Activated naive CD4-positive, alpha-beta T cell treated with anti-CD3 and anti-CD28 coated beads for 36 hours (primary cell): ENCODE measurements at regions not wholly inside any gene's neighbourhood (a gene's known extent, or its start where the extent isn't known, plus 50 kb on each side); places are given as distances from the start of the nearest gene placed in this dataset.
A peak's percentile ranks its signal among the peaks of the same experiment; 100 is the strongest.
"Not testable (repeated sequence)": the region's sequence is repeated elsewhere in the genome, so short reads cannot be mapped to it uniquely, and the experiment has no call there.

Source experiments
- CTCF ChIA-PET: fragments of 350-600 bp; sonication (Branson Sonifier 250); formaldehyde crosslinking; loops from one replicate; lab custom pipeline; 2021; ENCODE audit warnings: antibody characterized with exemption; lab: Charles Lee
- DNase-seq: peaks from one replicate; pipeline ENCODE4 v3.0.0-alpha.2; 2020
- H3K27ac Mint-ChIP-seq: one replicate; pipeline ENCODE4 v1.8.0; 2021; ENCODE audit warnings: mild to moderate bottlenecking, mixed read lengths
- H3K27me3 Mint-ChIP-seq: one replicate; pipeline ENCODE4 v1.8.0; 2021; ENCODE audit warnings: low read depth, mixed read lengths
- H3K36me3 Mint-ChIP-seq: one replicate; pipeline ENCODE4 v1.8.0; 2021; ENCODE audit warnings: low read depth, mixed read lengths
- H3K4me1 Mint-ChIP-seq: one replicate; pipeline ENCODE4 v1.8.0; 2021; ENCODE audit warnings: low read depth, mixed read lengths
- H3K4me3 Mint-ChIP-seq: one replicate; pipeline ENCODE4 v1.8.0; 2021; ENCODE audit warnings: mild to moderate bottlenecking, moderate library complexity, mixed read lengths
- H3K9me3 Mint-ChIP-seq: one replicate; pipeline ENCODE4 v1.8.0; 2021; ENCODE audit warnings: mixed read lengths
- intact Hi-C: fragments of 100-400 bp; cut with micrococcal nuclease; formaldehyde crosslinking; loops from one replicate; pipeline ENCODE4 v1.15.1; 2023

- Mint-ChIP-seq H3K36me3 (no peaks in the 10 kb centered on the region), H3K4me3 (no peak overlapping the region), H3K27me3 (no peaks in the 10 kb centered on the region), H3K4me1 (no peaks in the 10 kb centered on the region), H3K27ac (no peak overlapping the region), H3K9me3 (no peaks in the 10 kb centered on the region)
- no peak for DNase-seq
- intact Hi-C loops = no loop called here
- CTCF ChIA-PET = no interaction called here
Measured at GRCh38 chr3:109683746-109684145, 346.4 kb upstream of the DPPA4 start.

- no peak for DNase-seq
- Mint-ChIP-seq H3K4me3 (no peak overlapping the region), H3K27ac (no peak overlapping the region), H3K36me3 (no peaks in the 10 kb centered on the region), H3K9me3 (peaks cover 2% of the 10 kb centered on the region), H3K27me3 (no peaks in the 10 kb centered on the region), H3K4me1 (no peaks in the 10 kb centered on the region)
- intact Hi-C loops = no loop called here
- CTCF ChIA-PET = interaction anchor here (0.5 kb wide), 1 partner anchor 77 kb away, joined by 7 read pairs; no protein-coding TSS in a partner anchor
Measured at GRCh38 chr3:109685084-109686079, 348.0 kb upstream of the DPPA4 start.

DNA sequence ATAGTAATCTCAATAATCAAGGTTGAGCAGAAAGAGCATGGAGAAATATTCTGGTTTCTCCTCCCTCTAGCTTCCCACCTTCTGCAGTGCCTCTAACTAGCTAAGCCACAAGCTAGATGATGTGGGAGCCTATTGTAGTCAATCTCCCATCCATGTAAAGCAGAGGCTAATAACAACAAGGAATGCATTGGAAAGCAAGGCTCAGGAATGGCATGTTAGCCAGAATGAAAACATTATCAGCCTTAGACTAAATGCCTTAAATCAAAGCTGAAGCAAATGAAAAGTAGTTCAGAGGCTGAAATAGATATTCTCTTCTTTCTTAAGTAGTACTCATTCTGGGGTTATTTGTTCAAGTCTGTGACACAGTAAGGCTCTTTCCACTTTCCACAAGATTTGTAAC is 350.3 kb upstream of the DPPA4 start:
- Mint-ChIP-seq H3K4me3 (no peak overlapping the region), H3K27me3 (no peaks in the 10 kb centered on the region), H3K9me3 (peaks cover 7% of the 10 kb centered on the region)

DNA sequence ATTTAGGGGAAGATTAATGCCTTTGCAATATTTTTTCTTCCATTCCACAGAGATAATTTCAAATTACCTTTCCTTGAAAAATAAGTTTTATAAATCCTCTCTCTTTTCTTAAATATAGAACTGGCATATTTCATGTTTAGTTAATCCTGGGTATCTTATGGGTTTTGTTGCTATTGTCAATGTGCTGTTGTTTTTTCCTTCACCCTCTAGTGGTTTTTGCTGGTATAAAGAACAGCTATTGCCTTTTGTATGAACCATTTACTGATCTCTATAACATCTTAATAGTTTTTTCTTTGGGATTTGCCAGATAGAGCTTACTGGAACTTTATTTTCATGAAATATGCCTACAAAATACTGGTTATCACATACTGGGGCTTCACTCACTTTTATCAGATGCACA is 359.6 kb upstream of the DPPA4 start:
- CTCF ChIA-PET = no interaction called here
- no peak for DNase-seq
- H3K36me3 Mint-ChIP-seq = peaks cover 1% of the 10 kb centered on the region
- H3K4me3 Mint-ChIP-seq = no peak overlapping the region
- peaks cover 5% of the 10 kb centered on the region for H3K27me3 Mint-ChIP-seq
- peaks cover 13% of the 10 kb centered on the region for H3K9me3 Mint-ChIP-seq
- peaks cover 3% of the 10 kb centered on the region for H3K4me1 Mint-ChIP-seq
- intact Hi-C loops = no loop called here
- H3K27ac Mint-ChIP-seq = no peak overlapping the region

More for the DNA sequence above, 350.3 kb upstream of the DPPA4 start:
- DNase-seq = no peak
- no peak overlapping the region for H3K27ac Mint-ChIP-seq
- intact Hi-C loops = no loop called here
- no peaks in the 10 kb centered on the region for H3K36me3 Mint-ChIP-seq
- H3K4me1 Mint-ChIP-seq = no peaks in the 10 kb centered on the region
- CTCF ChIA-PET = no interaction called here

DNA sequence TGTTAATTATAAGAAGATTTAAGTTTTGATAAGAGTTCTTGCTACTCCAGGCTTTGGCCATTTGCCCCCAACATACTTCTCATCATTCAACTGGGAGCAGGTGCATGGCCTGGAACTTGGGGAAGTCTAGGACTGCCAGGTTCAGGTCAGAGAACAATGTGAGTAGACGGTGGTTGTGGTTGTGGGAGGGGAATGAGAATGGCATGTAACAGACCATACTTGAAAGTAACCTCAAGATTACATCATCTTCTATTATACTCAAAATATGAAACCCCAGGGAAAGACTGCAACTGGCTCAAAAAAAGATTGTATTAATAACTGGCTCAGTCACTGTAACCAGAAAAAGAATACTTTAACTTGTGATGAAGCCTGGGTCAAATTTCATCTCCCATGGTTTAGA is 364.9 kb upstream of the DPPA4 start:
- H3K4me1 Mint-ChIP-seq = peaks cover 13% of the 10 kb centered on the region
- H3K27ac Mint-ChIP-seq = no peak overlapping the region
- DNase-seq = peak; percentile 56
- H3K27me3 Mint-ChIP-seq = peaks cover 3% of the 10 kb centered on the region
- intact Hi-C loops = loop anchor here (1.0 kb wide), 2 partner anchors 105 to 225 kb away; no protein-coding TSS in a partner anchor
- CTCF ChIA-PET = interaction anchor here (0.6 kb wide), 1 partner anchor 1463 kb away, joined by 3 read pairs; no protein-coding TSS in a partner anchor
- no peaks in the 10 kb centered on the region for H3K9me3 Mint-ChIP-seq
- no peak overlapping the region for H3K4me3 Mint-ChIP-seq
- no peaks in the 10 kb centered on the region for H3K36me3 Mint-ChIP-seq

GRCh38 chr3:109702976-109703375 is 365.6 kb upstream of the DPPA4 start:
- Mint-ChIP-seq H3K27me3 (peaks cover 5% of the 10 kb centered on the region), H3K36me3 (no peaks in the 10 kb centered on the region), H3K27ac (no peak overlapping the region), H3K9me3 (no peaks in the 10 kb centered on the region), H3K4me1 (peaks cover 13% of the 10 kb centered on the region), H3K4me3 (no peak overlapping the region)
- no peak for DNase-seq
- CTCF ChIA-PET = no interaction called here
- intact Hi-C loops = loop anchor here (1.0 kb wide), 2 partner anchors 104 to 224 kb away; no protein-coding TSS in a partner anchor

DNA sequence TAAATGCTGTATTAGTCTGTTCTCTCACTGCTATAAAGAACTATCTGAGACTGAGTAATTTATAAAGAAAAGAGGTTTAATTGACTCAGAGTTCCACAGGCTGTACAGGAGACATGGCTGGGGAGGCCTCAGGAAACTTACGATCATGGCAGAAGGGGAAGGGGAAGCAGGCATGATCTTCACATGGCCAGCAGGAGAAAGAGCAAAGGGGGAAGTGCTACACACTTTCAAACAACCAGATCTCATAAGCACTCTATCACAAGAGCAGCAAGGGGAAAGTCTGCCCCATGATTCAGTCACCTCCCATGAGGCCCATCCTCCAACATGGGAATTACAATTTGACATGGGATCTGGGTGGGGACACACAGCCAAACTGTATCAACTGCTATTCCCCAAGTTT is 367.8 kb upstream of the DPPA4 start:
- CTCF ChIA-PET, DNase-seq, H3K27me3 Mint-ChIP-seq, intact Hi-C loops, H3K36me3 Mint-ChIP-seq, H3K9me3 Mint-ChIP-seq, H3K27ac Mint-ChIP-seq, H3K4me3 Mint-ChIP-seq: not testable (repeated sequence)
- H3K4me1 Mint-ChIP-seq = peaks cover 13% of the 10 kb centered on the region

DNA sequence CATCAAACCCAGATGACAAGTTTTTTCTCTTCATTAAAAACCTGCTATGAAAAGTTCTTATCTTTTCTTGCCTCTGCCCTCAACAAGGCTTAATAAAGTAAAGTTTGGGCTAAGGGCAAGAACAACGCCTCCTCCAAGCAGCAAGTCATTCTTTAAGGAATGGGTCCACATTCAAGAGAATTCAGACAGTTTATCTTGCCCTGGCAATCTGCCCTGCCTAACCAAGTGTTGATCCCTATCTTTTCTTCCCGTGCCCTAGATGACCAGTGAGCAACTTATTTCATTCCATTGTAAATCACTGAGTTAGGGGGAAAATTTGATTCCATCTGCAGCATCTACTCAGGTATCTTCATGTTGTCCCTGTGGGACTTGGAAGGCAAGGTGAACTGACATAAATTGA is 370.3 kb upstream of the DPPA4 start:
- CTCF ChIA-PET = no interaction called here
- intact Hi-C loops = no loop called here
- Mint-ChIP-seq H3K27me3 (peaks cover 7% of the 10 kb centered on the region), H3K9me3 (no peaks in the 10 kb centered on the region), H3K4me3 (no peak overlapping the region), H3K36me3 (no peaks in the 10 kb centered on the region), H3K27ac (no peak overlapping the region), H3K4me1 (peaks cover 5% of the 10 kb centered on the region)
- DNase-seq = no peak

- Mint-ChIP-seq H3K27ac (no peak overlapping the region), H3K36me3 (no peaks in the 10 kb centered on the region), H3K4me3 (no peak overlapping the region), H3K4me1 (no peaks in the 10 kb centered on the region), H3K9me3 (no peaks in the 10 kb centered on the region), H3K27me3 (peaks cover 21% of the 10 kb centered on the region)
- intact Hi-C loops = no loop called here
- CTCF ChIA-PET = no interaction called here
- no peak for DNase-seq
Measured at GRCh38 chr3:109713288-109713687, 375.9 kb upstream of the DPPA4 start.

- no peak overlapping the region for H3K4me3 Mint-ChIP-seq
- H3K27me3 Mint-ChIP-seq = peaks cover 16% of the 10 kb centered on the region
- no peak overlapping the region for H3K27ac Mint-ChIP-seq
- no peaks in the 10 kb centered on the region for H3K36me3 Mint-ChIP-seq
- intact Hi-C loops = no loop called here
- no peak for DNase-seq
- CTCF ChIA-PET = no interaction called here
- no peaks in the 10 kb centered on the region for H3K4me1 Mint-ChIP-seq
- no peaks in the 10 kb centered on the region for H3K9me3 Mint-ChIP-seq
Measured at GRCh38 chr3:109715707-109716106, 378.4 kb upstream of the DPPA4 start.

- peaks cover 17% of the 10 kb centered on the region for H3K27me3 Mint-ChIP-seq
- H3K4me1 Mint-ChIP-seq = no peaks in the 10 kb centered on the region
- H3K27ac Mint-ChIP-seq = no peak overlapping the region
- intact Hi-C loops = no loop called here
- H3K4me3 Mint-ChIP-seq = no peak overlapping the region
- H3K9me3 Mint-ChIP-seq = no peaks in the 10 kb centered on the region
- no peaks in the 10 kb centered on the region for H3K36me3 Mint-ChIP-seq
- CTCF ChIA-PET = no interaction called here
- DNase-seq = no peak
Measured at GRCh38 chr3:109718850-109719249, 381.5 kb upstream of the DPPA4 start.

DNA sequence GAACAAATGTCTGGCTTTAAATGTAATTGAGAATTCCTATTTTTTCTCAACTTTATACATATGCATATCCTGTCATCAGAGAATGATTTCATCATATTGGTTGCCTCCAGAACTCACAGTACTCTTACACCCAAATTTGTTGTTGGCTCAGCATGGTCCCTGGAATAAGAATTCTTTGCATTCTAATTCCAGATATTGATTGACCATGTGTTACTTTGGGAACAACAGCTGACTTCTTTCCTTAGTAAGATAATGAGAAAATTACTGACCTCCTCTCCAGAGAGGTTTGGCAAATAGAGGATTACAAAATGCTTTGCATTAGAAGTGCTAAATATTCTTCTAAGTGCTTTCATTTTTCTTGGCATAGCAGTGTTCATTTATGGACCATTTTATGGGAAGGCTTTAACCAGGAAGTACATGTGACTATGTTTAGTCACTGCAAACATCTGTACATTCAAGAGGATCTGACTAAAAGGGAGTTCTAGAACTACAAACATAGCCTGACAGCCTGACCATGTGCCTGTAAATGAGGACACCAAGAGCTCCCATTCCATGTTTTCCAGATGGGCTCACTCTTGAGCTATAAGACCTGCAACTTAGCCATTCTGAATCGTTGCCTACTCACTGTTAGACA is 391.6 kb upstream of the DPPA4 start:
- DNase-seq = no peak
- intact Hi-C loops = no loop called here
- CTCF ChIA-PET = interaction anchor here (0.6 to 1.2 kb wide), 3 partner anchors 141 to 846 kb away, joined by 3 read pairs; no protein-coding TSS in a partner anchor
- Mint-ChIP-seq H3K36me3 (no peaks in the 10 kb centered on the region), H3K4me3 (no peak overlapping the region), H3K9me3 (no peaks in the 10 kb centered on the region), H3K4me1 (peaks cover 3% of the 10 kb centered on the region), H3K27ac (no peak overlapping the region), H3K27me3 (peaks cover 2% of the 10 kb centered on the region)
